22Rv1 (cell line): ENCODE measurements at regions not wholly inside any gene's neighbourhood (a gene's known extent, or its start where the extent isn't known, plus 50 kb on each side); places are given as distances from the start of the nearest gene placed in this dataset.

Experiments used
- H3K27ac ChIP-seq: fragments of 450-650 bp; 2 replicates; pipeline ENCODE4 v1.5.1; 2017
- CTCF ChIP-seq: fragments of 450-650 bp; IDR thresholded peaks from 2 replicates; pipeline ENCODE4 v1.5.1; 2017; ENCODE audit warnings: mild to moderate bottlenecking
- ZFX ChIP-seq: fragments of 450-650 bp; IDR thresholded peaks from 2 replicates; pipeline ENCODE4 v1.6.1; 2017; ENCODE audit warnings: antibody characterized with exemption, borderline replicate concordance

GRCh38 chr6:154649721-154650120, 83.5 kb upstream of the SCAF8 start:
- H3K27ac ChIP-seq = no peak overlapping the region
- TF ChIP-seq CTCF (no peak), ZFX (no peak)

- H3K27ac ChIP-seq = no peak overlapping the region
- TF ChIP-seq ZFX (no peak), CTCF (no peak)
Observed at GRCh38 chr6:154650351-154650750, 82.9 kb upstream of the SCAF8 start.

GRCh38 chr6:154651656-154652055, 81.6 kb upstream of the SCAF8 start:
- no peak overlapping the region for H3K27ac ChIP-seq
- TF ChIP-seq CTCF (no peak), ZFX (no peak)

- TF ChIP-seq ZFX = no peak
- no peak for TF ChIP-seq CTCF
- no peak overlapping the region for H3K27ac ChIP-seq
Observed at GRCh38 chr6:154653385-154653784, 79.8 kb upstream of the SCAF8 start.

GRCh38 chr6:154653853-154654252, 79.4 kb upstream of the SCAF8 start:
- no peak for TF ChIP-seq CTCF
- no peak for TF ChIP-seq ZFX
- H3K27ac ChIP-seq = no peak overlapping the region

- H3K27ac ChIP-seq = no peak overlapping the region
- TF ChIP-seq CTCF (no peak), ZFX (no peak)
Observed at GRCh38 chr6:154656660-154657059, 76.6 kb upstream of the SCAF8 start.

- TF ChIP-seq ZFX (no peak), CTCF (no peak)
- H3K27ac ChIP-seq = no peak overlapping the region
Observed at GRCh38 chr6:154661768-154662167, 71.4 kb upstream of the SCAF8 start.
